RWPE1 (cell line): ENCODE measurements at regions not wholly inside any gene's neighbourhood (a gene's known extent, or its start where the extent isn't known, plus 50 kb on each side); places are given as distances from the start of the nearest gene placed in this dataset.

Experiments used
- CTCF ChIA-PET: fragments of 350-600 bp; sonication (Branson Sonifier 250); formaldehyde crosslinking; extraction: SDS; loops from one replicate; lab custom pipeline; 2021; lab: Yijun Ruan, JAX
- POLR2A ChIA-PET: fragments of 400-600 bp; formaldehyde crosslinking; extraction: SDS; loops from one replicate; lab custom pipeline; 2020; ENCODE audit warnings: antibody characterized with exemption; ENCODE audit not compliant: low non-redundant PET; lab: Yijun Ruan, JAX
- DNase-seq: peaks from one replicate; pipeline ENCODE4 v3.0.0; 2012; ENCODE audit warnings: low spot score
- H3K27ac ChIP-seq: fragments of 450-650 bp; 2 replicates; pipeline ENCODE4 v1.5.1; 2017
- CTCF ChIP-seq: fragments of 450-650 bp; conservative IDR thresholded peaks from 2 replicates; pipeline ENCODE4 v1.5.1; 2017; ENCODE audit warnings: low read depth, mild to moderate bottlenecking

GRCh38 chr4:160894128-160894527, 1269.7 kb downstream of the FSTL5 start:
- POLR2A ChIA-PET: no interaction called here
- DNase-seq: no peak
- no peak overlapping the region for H3K27ac ChIP-seq
- TF ChIP-seq CTCF: no peak
- CTCF ChIA-PET: no interaction called here

- ChIA-PET CTCF (no interaction called here), POLR2A (no interaction called here)
- TF ChIP-seq CTCF: no peak
- DNase-seq: no peak
- H3K27ac ChIP-seq: no peak overlapping the region
These were observed 1269.0 kb downstream of the FSTL5 start for GRCh38 chr4:160894809-160895208.

- ChIA-PET CTCF (no interaction called here), POLR2A (no interaction called here)
These were observed 1236.5 kb downstream of the FSTL5 start for GRCh38 chr4:160927311-160927710.

GRCh38 chr4:160928482-160928881, 1235.3 kb downstream of the FSTL5 start:
- CTCF ChIA-PET: no interaction called here
- POLR2A ChIA-PET: no interaction called here
- no peak for DNase-seq
- H3K27ac ChIP-seq: no peak overlapping the region
- no peak for TF ChIP-seq CTCF

More at GRCh38 chr4:160927311-160927710, 1236.5 kb downstream of the FSTL5 start:
- no peak overlapping the region for H3K27ac ChIP-seq
- no peak for DNase-seq
- TF ChIP-seq CTCF: no peak

GRCh38 chr4:160947653-160948052, 1216.1 kb downstream of the FSTL5 start:
- no peak for TF ChIP-seq CTCF
- H3K27ac ChIP-seq: no peak overlapping the region
- ChIA-PET CTCF (no interaction called here), POLR2A (no interaction called here)
- no peak for DNase-seq

GRCh38 chr4:160956875-160957274, 1206.9 kb downstream of the FSTL5 start:
- no peak for TF ChIP-seq CTCF
- CTCF ChIA-PET: interaction anchor here (0.7 kb wide), 1 partner anchor 64 kb away, joined by 3 read pairs; no protein-coding TSS in a partner anchor
- POLR2A ChIA-PET: no interaction called here
- no peak for DNase-seq
- H3K27ac ChIP-seq: no peak overlapping the region

- no peak for TF ChIP-seq CTCF
- H3K27ac ChIP-seq: no peak overlapping the region
- no peak for DNase-seq
- ChIA-PET POLR2A (no interaction called here), CTCF (no interaction called here)
These were observed 1193.9 kb downstream of the FSTL5 start for GRCh38 chr4:160969925-160970324.
